GM12872 (cell line): ENCODE measurements at regions not wholly inside any gene's neighbourhood (a gene's known extent, or its start where the extent isn't known, plus 50 kb on each side); places are given as distances from the start of the nearest gene placed in this dataset.

ENCODE experiments used
- CTCF ChIP-seq: IDR thresholded peaks from 3 replicates; pipeline ENCODE4 v1.5.1; 2011; ENCODE audit warnings: low read depth, mild to moderate bottlenecking, low read length, moderate library complexity; ENCODE audit not compliant: insufficient read depth

GRCh38 chr5:174897281-174897950 is 173.0 kb downstream of the MSX2 start:
- no peak for TF ChIP-seq CTCF

GRCh38 chr5:174895360-174895759 is 171.0 kb downstream of the MSX2 start:
- TF ChIP-seq CTCF, result no peak

GRCh38 chr5:174892742-174893141 is 168.4 kb downstream of the MSX2 start:
- TF ChIP-seq CTCF, result no peak

- TF ChIP-seq CTCF, result no peak
Observed at GRCh38 chr5:174877987-174878386, 153.6 kb downstream of the MSX2 start.

- TF ChIP-seq CTCF, result no peak
Observed at GRCh38 chr5:174872271-174872670, 147.9 kb downstream of the MSX2 start.

- no peak for TF ChIP-seq CTCF
Observed at GRCh38 chr5:174852143-174852542, 127.8 kb downstream of the MSX2 start.

- TF ChIP-seq CTCF, result no peak
Observed at GRCh38 chr5:174850565-174851169, 126.3 kb downstream of the MSX2 start.
